ENCODE measurements at regions not wholly inside any gene's neighbourhood (a gene's known extent, or its start where the extent isn't known, plus 50 kb on each side); places are given as distances from the start of the nearest gene placed in this dataset.

DNA sequence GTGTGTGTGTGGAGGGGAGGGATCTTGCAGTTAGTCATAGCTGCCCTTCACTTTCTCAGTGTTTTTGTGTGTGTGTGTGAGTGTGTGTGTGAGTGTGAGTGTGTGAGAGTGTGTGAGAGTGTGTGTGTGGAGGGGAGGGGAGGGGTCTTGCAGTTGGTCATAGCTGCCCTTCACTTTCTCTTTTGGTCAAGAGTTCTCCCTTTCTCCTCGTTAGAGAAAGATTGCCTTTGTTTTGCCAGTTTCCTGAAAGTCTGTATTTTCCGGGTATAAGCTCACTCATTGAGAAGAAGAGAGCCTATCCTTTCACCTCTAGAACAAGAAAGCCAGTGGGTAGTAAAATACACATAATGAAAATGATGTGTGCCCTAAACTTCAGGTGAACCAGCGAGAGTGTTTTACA, 75.2 kb upstream of the ENPP6 start:
- DNase-seq (ENCODE audit: low read depth, low spot score) (no peak), ATAC-seq (no peak)
- ChIA-PET CTCF (no interaction called here), POLR2A (interaction anchor here (0.6 kb wide), 1 partner anchor 38 kb away, joined by 5 read pairs; no protein-coding TSS in a partner anchor)
- no peak for TF ChIP-seq POLR2AphosphoS5 (IDR thresholded peaks at IDR 0.05; ENCODE audit: low read depth, low read length)
- no peak for TF ChIP-seq REST (IDR thresholded peaks at IDR 0.05; ENCODE audit: insufficient read depth in 1 of 2, low read depth in 2 of 2, low read length in 1 of 2)
- no peak for TF ChIP-seq TCF7L2 (IDR thresholded peaks at IDR 0.05; ENCODE audit: low read depth, low read length)
- TF ChIP-seq, protein P1, sequence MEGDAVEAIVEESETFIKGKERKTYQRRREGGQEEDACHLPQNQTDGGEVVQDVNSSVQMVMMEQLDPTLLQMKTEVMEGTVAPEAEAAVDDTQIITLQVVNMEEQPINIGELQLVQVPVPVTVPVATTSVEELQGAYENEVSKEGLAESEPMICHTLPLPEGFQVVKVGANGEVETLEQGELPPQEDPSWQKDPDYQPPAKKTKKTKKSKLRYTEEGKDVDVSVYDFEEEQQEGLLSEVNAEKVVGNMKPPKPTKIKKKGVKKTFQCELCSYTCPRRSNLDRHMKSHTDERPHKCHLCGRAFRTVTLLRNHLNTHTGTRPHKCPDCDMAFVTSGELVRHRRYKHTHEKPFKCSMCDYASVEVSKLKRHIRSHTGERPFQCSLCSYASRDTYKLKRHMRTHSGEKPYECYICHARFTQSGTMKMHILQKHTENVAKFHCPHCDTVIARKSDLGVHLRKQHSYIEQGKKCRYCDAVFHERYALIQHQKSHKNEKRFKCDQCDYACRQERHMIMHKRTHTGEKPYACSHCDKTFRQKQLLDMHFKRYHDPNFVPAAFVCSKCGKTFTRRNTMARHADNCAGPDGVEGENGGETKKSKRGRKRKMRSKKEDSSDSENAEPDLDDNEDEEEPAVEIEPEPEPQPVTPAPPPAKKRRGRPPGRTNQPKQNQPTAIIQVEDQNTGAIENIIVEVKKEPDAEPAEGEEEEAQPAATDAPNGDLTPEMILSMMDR (IDR thresholded peaks at IDR 0.05) = no peak
- no peak for TF ChIP-seq SIN3A (IDR thresholded peaks at IDR 0.05; ENCODE audit: borderline replicate concordance, insufficient read depth, low read depth, low read length)
- H3K9me3 ChIP-seq (ENCODE audit: control insufficient read depth, insufficient read depth, low read depth, low read length) = no peaks in the 10 kb centered on the region
- H3K27ac ChIP-seq (ENCODE audit: low read length) = no peak overlapping the region
- no peak overlapping the region for H3K4me3 ChIP-seq (ENCODE audit: low read depth in 2 of 2, low read length in 2 of 2)
- BruUV-seq (replicated peaks) = no TSS peak
- in situ Hi-C loops (cut with HindIII; ENCODE audit: low pct_unique_long_range_greater_than_20kb, low sequenced_read_pairs) (no loop called here), intact Hi-C loops (cut with micrococcal nuclease; ENCODE audit: unreplicated experiment) (no loop called here)
- no peaks in the 10 kb centered on the region for H3K4me1 ChIP-seq (ENCODE audit: control insufficient read depth, insufficient read depth, low read length)
- no peaks in the 10 kb centered on the region for H3K27me3 ChIP-seq (ENCODE audit: control insufficient read depth, insufficient read depth, low read length)
- no peaks in the 10 kb centered on the region for H3K36me3 ChIP-seq (ENCODE audit: control insufficient read depth, insufficient read depth, low read length)

DNA sequence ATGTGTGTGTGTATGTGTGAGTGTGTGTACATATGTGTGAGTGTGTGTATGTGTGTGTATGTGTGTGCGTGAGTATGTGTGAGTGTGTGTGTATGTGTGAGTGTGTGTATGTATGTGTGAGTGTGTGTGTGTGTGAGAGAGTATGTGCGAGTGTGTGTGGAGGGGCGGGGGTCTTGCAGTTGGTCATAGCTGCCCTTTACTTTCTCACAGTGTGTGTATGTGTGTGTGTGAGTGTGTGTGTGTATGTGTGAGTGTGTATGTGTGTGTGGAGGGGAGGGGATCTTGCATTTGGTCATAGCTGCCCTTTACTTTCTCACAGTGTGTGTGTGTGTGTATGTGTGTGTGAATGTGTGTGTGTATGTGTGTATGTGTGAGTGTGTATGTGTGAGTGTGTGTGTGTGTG, 74.8 kb upstream of the ENPP6 start:
- Histone ChIP-seq H3K27me3 (ENCODE audit: control insufficient read depth, insufficient read depth, low read length) (no peaks in the 10 kb centered on the region), H3K9me3 (ENCODE audit: control insufficient read depth, insufficient read depth, low read depth, low read length) (no peaks in the 10 kb centered on the region), H3K36me3 (ENCODE audit: control insufficient read depth, insufficient read depth, low read length) (no peaks in the 10 kb centered on the region), H3K4me3 (ENCODE audit: low read depth in 2 of 2, low read length in 2 of 2) (no peak overlapping the region), H3K27ac (ENCODE audit: low read length) (no peak overlapping the region), H3K4me1 (ENCODE audit: control insufficient read depth, insufficient read depth, low read length) (no peaks in the 10 kb centered on the region; the same call in 1 of the 2 replicates)
- intact Hi-C loops (cut with micrococcal nuclease; ENCODE audit: unreplicated experiment) = no loop called here
- CTCF ChIA-PET = no interaction called here
- no peak for TF ChIP-seq TCF7L2 (IDR thresholded peaks at IDR 0.05; ENCODE audit: low read depth, low read length)
- TF ChIP-seq POLR2AphosphoS5 (IDR thresholded peaks at IDR 0.05; ENCODE audit: low read depth, low read length) = no peak
- TF ChIP-seq, protein P1 (IDR thresholded peaks at IDR 0.05) = no peak
- no peak for TF ChIP-seq SIN3A (IDR thresholded peaks at IDR 0.05; ENCODE audit: borderline replicate concordance, insufficient read depth, low read depth, low read length)
- TF ChIP-seq REST (IDR thresholded peaks at IDR 0.05; ENCODE audit: insufficient read depth in 1 of 2, low read depth in 2 of 2, low read length in 1 of 2) = no peak
- POLR2A ChIA-PET = no interaction called here
- BruUV-seq (replicated peaks) = no TSS peak
- in situ Hi-C loops (cut with HindIII; ENCODE audit: low pct_unique_long_range_greater_than_20kb, low sequenced_read_pairs) = no loop called here
- ATAC-seq (no peak), DNase-seq (ENCODE audit: low read depth, low spot score) (no peak)

All from Panc1 (cell line).